Ascending aorta (tissue), 2 donors: ENCODE measurements at regions not wholly inside any gene's neighbourhood (a gene's known extent, or its start where the extent isn't known, plus 50 kb on each side); places are given as distances from the start of the nearest gene placed in this dataset.

Experiments
- DNase-seq, 2 donors: peaks; one replicate each; pipeline ENCODE4 v3.0.0-alpha.2; 2019; ENCODE audit warnings: low spot score in 2 of 2
- H3K27ac ChIP-seq, 2 donors: fragments of 200-600 bp; sonication (generic); one replicate each; pipeline ENCODE4 v1.5.1; 2016 to 2017; ENCODE audit warnings: mild to moderate bottlenecking in 1 of 2
- H3K27me3 ChIP-seq: fragments of 200-600 bp; sonication (generic); one replicate; pipeline ENCODE4 v1.5.1; 2017
- H3K36me3 ChIP-seq, 2 donors: fragments of 200-600 bp; sonication (generic); one replicate each; pipeline ENCODE4 v1.5.1; 2016
- H3K4me1 ChIP-seq, 2 donors: fragments of 200-600 bp; sonication (generic); one replicate each; pipeline ENCODE4 v1.5.1; 2016 to 2017; ENCODE audit warnings: mild to moderate bottlenecking in 1 of 2
- H3K4me3 ChIP-seq, 2 donors: fragments of 200-600 bp; sonication (generic); one replicate each; pipeline ENCODE4 v1.5.1; 2016 to 2017; ENCODE audit warnings: mild to moderate bottlenecking in 1 of 2
- H3K9me3 ChIP-seq, 2 donors: fragments of 200-600 bp; sonication (generic); one replicate each; pipeline ENCODE4 v1.5.1; 2016
- intact Hi-C: fragments of 100-400 bp; cut with DNase I; formaldehyde crosslinking; loops from one replicate; pipeline ENCODE4 v1.15.1; 2023
- TF ChIP-seq, protein P1 (sequence below), 3 experiments: fragments of 200-600 bp in 2 of 3; fragments of 450-650 bp in 1 of 3; sonication (generic) in 2 of 3; IDR thresholded peaks; one replicate each; pipeline ENCODE4 v1.5.1; 2016 to 2019; ENCODE audit warnings: antibody characterized with exemption in 3 of 3, mild to moderate bottlenecking in 1 of 3, moderate library complexity in 1 of 3

DNA sequence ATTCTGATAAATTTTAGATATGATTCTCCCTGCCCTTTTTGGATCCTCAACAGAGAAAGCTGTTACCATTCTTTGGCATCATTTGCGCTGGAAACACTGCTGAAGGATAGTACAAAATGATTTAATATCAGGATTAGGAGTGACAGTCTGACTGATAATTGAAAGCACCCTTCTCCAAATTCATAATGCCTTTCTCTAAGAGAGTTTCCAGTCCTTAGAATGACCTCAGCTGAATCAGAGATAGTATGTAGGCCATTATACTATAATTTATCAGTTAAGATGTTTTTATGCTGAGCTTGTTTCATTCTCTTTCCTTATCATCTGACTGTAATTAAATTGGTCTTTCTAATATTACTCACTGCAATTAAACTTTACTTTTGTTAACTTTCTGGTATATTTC, 166.7 kb downstream of the ZNF326 start:
- Histone ChIP-seq H3K9me3 (no peaks in the 10 kb centered on the region), H3K4me1 (no peaks in the 10 kb centered on the region), H3K4me3 (no peak overlapping the region), H3K36me3 (no peaks in the 10 kb centered on the region), H3K27me3 (no peaks in the 10 kb centered on the region), H3K27ac (no peak overlapping the region)
- intact Hi-C loops, result no loop called here
- TF ChIP-seq, protein P1, sequence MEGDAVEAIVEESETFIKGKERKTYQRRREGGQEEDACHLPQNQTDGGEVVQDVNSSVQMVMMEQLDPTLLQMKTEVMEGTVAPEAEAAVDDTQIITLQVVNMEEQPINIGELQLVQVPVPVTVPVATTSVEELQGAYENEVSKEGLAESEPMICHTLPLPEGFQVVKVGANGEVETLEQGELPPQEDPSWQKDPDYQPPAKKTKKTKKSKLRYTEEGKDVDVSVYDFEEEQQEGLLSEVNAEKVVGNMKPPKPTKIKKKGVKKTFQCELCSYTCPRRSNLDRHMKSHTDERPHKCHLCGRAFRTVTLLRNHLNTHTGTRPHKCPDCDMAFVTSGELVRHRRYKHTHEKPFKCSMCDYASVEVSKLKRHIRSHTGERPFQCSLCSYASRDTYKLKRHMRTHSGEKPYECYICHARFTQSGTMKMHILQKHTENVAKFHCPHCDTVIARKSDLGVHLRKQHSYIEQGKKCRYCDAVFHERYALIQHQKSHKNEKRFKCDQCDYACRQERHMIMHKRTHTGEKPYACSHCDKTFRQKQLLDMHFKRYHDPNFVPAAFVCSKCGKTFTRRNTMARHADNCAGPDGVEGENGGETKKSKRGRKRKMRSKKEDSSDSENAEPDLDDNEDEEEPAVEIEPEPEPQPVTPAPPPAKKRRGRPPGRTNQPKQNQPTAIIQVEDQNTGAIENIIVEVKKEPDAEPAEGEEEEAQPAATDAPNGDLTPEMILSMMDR (IDR thresholded peaks at IDR 0.05), result no peak
- no peak for DNase-seq

DNA sequence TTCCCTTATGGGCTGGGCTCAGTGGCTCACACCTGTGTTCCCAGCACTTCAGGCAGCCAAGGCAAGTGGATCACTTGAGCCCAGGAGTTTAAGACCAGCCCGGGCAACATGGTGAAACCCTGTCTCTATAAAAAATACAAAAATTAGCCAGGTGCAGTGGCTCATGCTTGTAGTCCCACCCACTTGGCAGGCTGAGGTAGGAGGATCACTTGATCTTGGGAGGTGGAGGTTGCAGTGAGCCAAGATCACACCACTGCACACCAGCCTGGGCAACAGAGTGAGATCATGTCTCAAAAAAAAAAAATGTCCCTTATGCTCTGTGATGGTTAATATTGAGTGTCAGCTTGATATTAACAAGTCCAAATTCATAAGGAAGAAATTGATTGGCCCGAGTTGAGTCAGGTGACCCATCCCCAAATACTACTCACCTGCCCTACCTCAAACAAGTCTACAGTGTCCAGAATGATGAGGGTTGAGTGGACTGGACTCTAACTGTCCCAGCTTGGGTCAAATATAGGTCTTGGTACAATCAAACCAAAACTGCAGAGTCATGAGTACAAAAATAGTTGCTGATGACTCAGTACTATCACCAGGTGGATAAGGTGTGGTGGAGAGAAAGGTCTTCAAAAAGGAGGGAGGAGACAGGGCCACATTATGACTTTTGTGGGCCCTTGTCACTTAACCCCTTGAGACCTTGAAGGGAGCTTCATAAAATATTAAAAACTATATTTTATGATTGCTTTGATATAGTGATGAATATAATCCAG, 161.0 kb downstream of the ZNF326 start:
- intact Hi-C loops, result no loop called here
- peaks cover 0 to 8% of the 10 kb centered on the region in 2 donors for H3K9me3 ChIP-seq
- H3K36me3 ChIP-seq, result no peaks in the 10 kb centered on the region
- H3K27me3 ChIP-seq, result no peaks in the 10 kb centered on the region
- DNase-seq, result no peak
- no peak overlapping the region for H3K27ac ChIP-seq
- TF ChIP-seq, protein P1 (IDR thresholded peaks at IDR 0.05), result no peak
- H3K4me3 ChIP-seq, result no peak overlapping the region
- H3K4me1 ChIP-seq, result no peaks in the 10 kb centered on the region

DNA sequence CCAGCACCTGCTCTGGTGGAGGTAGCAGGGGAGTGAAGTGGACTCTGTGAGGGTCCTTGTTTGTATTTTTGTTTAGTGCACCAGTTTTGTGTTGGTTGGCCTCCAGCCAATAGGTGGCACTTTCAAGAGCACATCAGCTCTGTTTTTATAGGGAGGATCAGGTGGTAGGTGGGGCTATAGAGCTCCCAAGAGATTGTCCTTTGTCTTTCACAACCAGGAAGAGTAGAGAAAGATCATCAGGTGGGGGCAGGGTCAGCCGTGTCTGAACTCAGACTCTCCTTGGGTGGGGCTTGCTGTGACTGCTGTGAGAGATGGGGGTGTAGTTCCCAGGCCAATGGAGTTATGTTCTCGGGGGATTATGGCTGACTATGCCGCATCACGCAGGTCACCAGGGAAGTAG, 159.8 kb downstream of the ZNF326 start:
- H3K9me3 ChIP-seq, result peaks cover 0 to 8% of the 10 kb centered on the region in 2 donors
- H3K36me3 ChIP-seq, result no peaks in the 10 kb centered on the region
- H3K4me3 ChIP-seq, result no peak overlapping the region
- intact Hi-C loops, result no loop called here
- no peaks in the 10 kb centered on the region for H3K4me1 ChIP-seq
- H3K27me3 ChIP-seq, result no peaks in the 10 kb centered on the region
- no peak for DNase-seq
- TF ChIP-seq, protein P1 (IDR thresholded peaks at IDR 0.05), result no peak
- no peak overlapping the region for H3K27ac ChIP-seq

DNA sequence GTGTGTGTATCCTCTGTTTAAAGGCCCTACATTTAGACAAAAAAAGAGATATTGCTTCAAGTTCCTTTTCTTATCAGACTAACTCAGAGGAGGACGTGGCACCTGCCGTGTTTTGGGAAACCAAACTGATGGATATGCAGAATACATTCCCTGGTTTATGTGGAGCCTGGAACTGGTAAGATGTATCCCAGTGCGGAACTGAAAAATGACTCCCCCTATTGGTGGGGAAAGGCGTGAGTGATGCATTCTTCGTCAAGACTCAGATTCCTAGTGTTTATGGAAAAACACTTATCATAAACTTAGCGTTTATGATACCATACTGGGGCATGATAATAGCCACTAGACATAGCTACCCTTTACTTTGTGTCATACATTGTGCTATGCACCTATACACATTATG, 154.2 kb downstream of the ZNF326 start:
- Histone ChIP-seq H3K27ac (no peak overlapping the region), H3K36me3 (no peaks in the 10 kb centered on the region), H3K4me3 (no peak overlapping the region), H3K4me1 (no peaks in the 10 kb centered on the region), H3K27me3 (no peaks in the 10 kb centered on the region), H3K9me3 (peaks cover 0 to 8% of the 10 kb centered on the region in 2 donors)
- TF ChIP-seq, protein P1 (IDR thresholded peaks at IDR 0.05), result no peak
- intact Hi-C loops, result no loop called here
- no peak for DNase-seq

DNA sequence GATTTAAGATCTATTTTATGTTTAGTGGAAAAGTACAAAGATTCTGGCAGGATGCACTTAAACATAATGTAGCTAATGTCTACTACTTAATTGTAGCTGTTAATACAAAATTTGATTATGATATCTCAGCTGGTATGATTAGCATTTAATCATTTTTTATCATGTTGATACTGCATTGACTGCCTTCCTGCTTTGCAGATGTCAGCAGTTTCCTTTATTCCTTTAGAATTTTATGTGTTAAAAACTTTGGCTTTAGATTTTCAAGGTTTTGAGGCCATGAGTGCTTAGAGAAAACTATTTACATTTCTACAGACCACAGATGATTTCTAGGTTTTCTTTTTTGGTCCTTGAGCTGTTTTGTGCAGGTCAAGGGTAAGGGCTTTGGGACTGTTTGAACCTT, 152.2 kb downstream of the ZNF326 start:
- TF ChIP-seq, protein P1 (IDR thresholded peaks at IDR 0.05), result no peak
- no peaks in the 10 kb centered on the region for H3K4me1 ChIP-seq
- intact Hi-C loops, result no loop called here
- no peak for DNase-seq
- no peak overlapping the region for H3K4me3 ChIP-seq
- peaks cover 0 to 6% of the 10 kb centered on the region in 2 donors for H3K9me3 ChIP-seq
- no peaks in the 10 kb centered on the region for H3K27me3 ChIP-seq
- H3K27ac ChIP-seq, result no peak overlapping the region
- H3K36me3 ChIP-seq, result no peaks in the 10 kb centered on the region
